NB4 (cell line): ENCODE measurements at regions not wholly inside any gene's neighbourhood (a gene's known extent, or its start where the extent isn't known, plus 50 kb on each side); places are given as distances from the start of the nearest gene placed in this dataset.

Experiments used
- CTCF ChIP-seq: IDR thresholded peaks from one replicate; pipeline ENCODE4 v1.5.1; 2012; ENCODE audit warnings: low read depth, low read length
- MAX ChIP-seq: IDR thresholded peaks from 2 replicates; pipeline ENCODE4 v1.6.1; 2011; ENCODE audit warnings: low read depth, low read length
- MYC ChIP-seq: IDR thresholded peaks from 2 replicates; pipeline ENCODE4 v1.6.1; 2011; ENCODE audit warnings: low read depth, low read length
- POLR2A ChIP-seq: IDR thresholded peaks from 2 replicates; pipeline ENCODE4 v1.6.1; 2011; ENCODE audit warnings: mild to moderate bottlenecking; ENCODE audit not compliant: insufficient read length; ENCODE audit errors: extremely low read depth

DNA sequence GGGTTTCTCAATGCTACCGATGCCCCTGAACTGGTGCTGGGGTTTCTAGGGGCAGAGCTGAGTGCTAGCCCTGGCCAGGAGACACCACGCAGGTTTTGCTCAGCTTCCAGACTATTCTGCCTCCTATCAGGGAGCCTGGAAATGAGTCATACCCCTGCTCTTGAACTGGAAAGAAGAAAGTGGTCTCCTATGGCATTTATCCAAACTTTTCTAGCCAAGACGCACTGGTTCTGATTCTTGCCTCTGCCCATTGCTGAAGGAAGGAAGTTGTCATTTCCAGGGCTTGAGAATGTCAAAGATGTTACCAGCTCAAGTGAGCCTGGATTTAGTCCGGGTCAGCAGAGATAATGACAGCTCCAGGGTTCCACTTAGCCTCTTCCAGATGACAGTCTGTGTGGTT, 561.9 kb downstream of the CDK5RAP2 start:
- TF ChIP-seq CTCF (no peak), POLR2A (no peak), MAX (no peak), MYC (no peak)
